ENCODE measurements at regions not wholly inside any gene's neighbourhood (a gene's known extent, or its start where the extent isn't known, plus 50 kb on each side); places are given as distances from the start of the nearest gene placed in this dataset.

- Histone ChIP-seq H3K27ac (ENCODE audit: low read depth in 1 of 3, low read length in 2 of 3) (no peak overlapping the region), H3K36me3 (ENCODE audit: control insufficient read depth in 3 of 3, insufficient read depth in 2 of 3, low read depth in 1 of 3, low read length in 3 of 3) (no peaks in the 10 kb centered on the region), H3K4me3 (ENCODE audit: low read depth in 1 of 3, low read length in 3 of 3) (no peak overlapping the region), H3K27me3 (ENCODE audit: control insufficient read depth in 3 of 3, insufficient read depth in 3 of 3, low read length in 3 of 3) (no peaks in the 10 kb centered on the region), H3K4me1 (ENCODE audit: control insufficient read depth in 3 of 3, insufficient read depth in 2 of 3, low read depth in 1 of 3, low read length in 2 of 3) (no peaks in the 10 kb centered on the region), H3K9me3 (ENCODE audit: control insufficient read depth in 2 of 2, insufficient read depth in 1 of 2, low read depth in 1 of 2, low read length in 1 of 2) (no peaks in the 10 kb centered on the region)
- DNase-seq = no peak
- 30 to 48% (median 44%) methylated on average over 3 of the region's 3 CpGs for WGBS, 3 donors
- no peak for FAIRE-seq
Observed at GRCh38 chrX:138287205-138287877, 424.2 kb downstream of the FGF13 start.

- Histone ChIP-seq H3K4me1 (ENCODE audit: control insufficient read depth in 3 of 3, insufficient read depth in 2 of 3, low read depth in 1 of 3, low read length in 2 of 3) (no peaks in the 10 kb centered on the region), H3K27ac (ENCODE audit: low read depth in 1 of 3, low read length in 2 of 3) (no peak overlapping the region), H3K36me3 (ENCODE audit: control insufficient read depth in 3 of 3, insufficient read depth in 2 of 3, low read depth in 1 of 3, low read length in 3 of 3) (no peaks in the 10 kb centered on the region), H3K4me3 (ENCODE audit: low read depth in 1 of 3, low read length in 3 of 3) (no peak overlapping the region), H3K9me3 (ENCODE audit: control insufficient read depth in 2 of 2, insufficient read depth in 1 of 2, low read depth in 1 of 2, low read length in 1 of 2) (no peaks in the 10 kb centered on the region), H3K27me3 (ENCODE audit: control insufficient read depth in 3 of 3, insufficient read depth in 3 of 3, low read length in 3 of 3) (no peaks in the 10 kb centered on the region)
- no peak for FAIRE-seq
- WGBS, 3 donors = 53 to 78% (median 62%) methylated on average over 5 of the region's 5 CpGs
- DNase-seq = no peak
Observed at GRCh38 chrX:138294951-138295350, 416.6 kb downstream of the FGF13 start.

GRCh38 chrX:138298268-138298667 is 413.2 kb downstream of the FGF13 start:
- Histone ChIP-seq H3K27ac (ENCODE audit: low read depth in 1 of 3, low read length in 2 of 3) (no peak overlapping the region), H3K9me3 (ENCODE audit: control insufficient read depth in 2 of 2, insufficient read depth in 1 of 2, low read depth in 1 of 2, low read length in 1 of 2) (no peaks in the 10 kb centered on the region), H3K36me3 (ENCODE audit: control insufficient read depth in 3 of 3, insufficient read depth in 2 of 3, low read depth in 1 of 3, low read length in 3 of 3) (no peaks in the 10 kb centered on the region), H3K4me1 (ENCODE audit: control insufficient read depth in 3 of 3, insufficient read depth in 2 of 3, low read depth in 1 of 3, low read length in 2 of 3) (no peaks in the 10 kb centered on the region), H3K4me3 (ENCODE audit: low read depth in 1 of 3, low read length in 3 of 3) (no peak overlapping the region), H3K27me3 (ENCODE audit: control insufficient read depth in 3 of 3, insufficient read depth in 3 of 3, low read length in 3 of 3) (no peaks in the 10 kb centered on the region)
- WGBS, 3 donors = 44 to 77% (median 65%) methylated on average over 3 of the region's 3 CpGs
- DNase-seq = no peak
- FAIRE-seq = no peak

GRCh38 chrX:138345801-138346200 is 365.7 kb downstream of the FGF13 start:
- no peak for FAIRE-seq
- H3K4me3 ChIP-seq (ENCODE audit: low read depth in 1 of 3, low read length in 3 of 3) = no peak overlapping the region

GRCh38 chrX:138349351-138349750 is 362.2 kb downstream of the FGF13 start:
- WGBS, 3 donors = 38 to 47% (median 43%) methylated on average over 3 of the region's 3 CpGs
- no peak overlapping the region for H3K4me3 ChIP-seq (ENCODE audit: low read depth in 1 of 3, low read length in 3 of 3)
- H3K9me3 ChIP-seq (ENCODE audit: control insufficient read depth in 2 of 2, insufficient read depth in 1 of 2, low read depth in 1 of 2, low read length in 1 of 2) = no peaks in the 10 kb centered on the region
- H3K4me1 ChIP-seq (ENCODE audit: control insufficient read depth in 3 of 3, insufficient read depth in 2 of 3, low read depth in 1 of 3, low read length in 2 of 3) = no peaks in the 10 kb centered on the region
- H3K27me3 ChIP-seq (ENCODE audit: control insufficient read depth in 3 of 3, insufficient read depth in 3 of 3, low read length in 3 of 3) = no peaks in the 10 kb centered on the region
- H3K27ac ChIP-seq (ENCODE audit: low read depth in 1 of 3, low read length in 2 of 3) = no peak overlapping the region
- H3K36me3 ChIP-seq (ENCODE audit: control insufficient read depth in 3 of 3, insufficient read depth in 2 of 3, low read depth in 1 of 3, low read length in 3 of 3) = no peaks in the 10 kb centered on the region
- FAIRE-seq (no peak), DNase-seq (no peak)

More at GRCh38 chrX:138345801-138346200, 365.7 kb downstream of the FGF13 start:
- no peaks in the 10 kb centered on the region for H3K27me3 ChIP-seq (ENCODE audit: control insufficient read depth in 3 of 3, insufficient read depth in 3 of 3, low read length in 3 of 3)
- no peaks in the 10 kb centered on the region for H3K9me3 ChIP-seq (ENCODE audit: control insufficient read depth in 2 of 2, insufficient read depth in 1 of 2, low read depth in 1 of 2, low read length in 1 of 2)
- H3K27ac ChIP-seq (ENCODE audit: low read depth in 1 of 3, low read length in 2 of 3) = no peak overlapping the region
- no peak for DNase-seq
- H3K4me1 ChIP-seq (ENCODE audit: control insufficient read depth in 3 of 3, insufficient read depth in 2 of 3, low read depth in 1 of 3, low read length in 2 of 3) = no peaks in the 10 kb centered on the region
- H3K36me3 ChIP-seq (ENCODE audit: control insufficient read depth in 3 of 3, insufficient read depth in 2 of 3, low read depth in 1 of 3, low read length in 3 of 3) = no peaks in the 10 kb centered on the region

GRCh38 chrX:138378876-138379275 is 332.6 kb downstream of the FGF13 start:
- H3K4me1 ChIP-seq (ENCODE audit: control insufficient read depth in 3 of 3, insufficient read depth in 2 of 3, low read depth in 1 of 3, low read length in 2 of 3) = no peaks in the 10 kb centered on the region
- H3K27ac ChIP-seq (ENCODE audit: low read depth in 1 of 3, low read length in 2 of 3) = no peak overlapping the region
- DNase-seq (no peak), FAIRE-seq (no peak)
- H3K36me3 ChIP-seq (ENCODE audit: control insufficient read depth in 3 of 3, insufficient read depth in 2 of 3, low read depth in 1 of 3, low read length in 3 of 3) = no peaks in the 10 kb centered on the region
- H3K9me3 ChIP-seq (ENCODE audit: control insufficient read depth in 2 of 2, insufficient read depth in 1 of 2, low read depth in 1 of 2, low read length in 1 of 2) = peaks cover 0 to 7% of the 10 kb centered on the region in 2 donors
- H3K27me3 ChIP-seq (ENCODE audit: control insufficient read depth in 3 of 3, insufficient read depth in 3 of 3, low read length in 3 of 3) = no peaks in the 10 kb centered on the region
- 73 to 97% (median 81%) methylated on average over 2 of the region's 2 CpGs for WGBS, 3 donors
- H3K4me3 ChIP-seq (ENCODE audit: low read depth in 1 of 3, low read length in 3 of 3) = no peak overlapping the region

- H3K27ac ChIP-seq (ENCODE audit: low read depth in 1 of 3, low read length in 2 of 3) = no peak overlapping the region
- H3K9me3 ChIP-seq (ENCODE audit: control insufficient read depth in 2 of 2, insufficient read depth in 1 of 2, low read depth in 1 of 2, low read length in 1 of 2) = no peaks in the 10 kb centered on the region
- H3K4me3 ChIP-seq (ENCODE audit: low read depth in 1 of 3, low read length in 3 of 3) = no peak overlapping the region
- no peaks in the 10 kb centered on the region for H3K36me3 ChIP-seq (ENCODE audit: control insufficient read depth in 3 of 3, insufficient read depth in 2 of 3, low read depth in 1 of 3, low read length in 3 of 3)
- 64 to 82% (median 66%) methylated on average over 3 of the region's 3 CpGs for WGBS, 3 donors
- DNase-seq (no peak), FAIRE-seq (no peak)
- no peaks in the 10 kb centered on the region for H3K4me1 ChIP-seq (ENCODE audit: control insufficient read depth in 3 of 3, insufficient read depth in 2 of 3, low read depth in 1 of 3, low read length in 2 of 3)
- H3K27me3 ChIP-seq (ENCODE audit: control insufficient read depth in 3 of 3, insufficient read depth in 3 of 3, low read length in 3 of 3) = no peaks in the 10 kb centered on the region
Observed at GRCh38 chrX:138408101-138408500, 303.4 kb downstream of the FGF13 start.

- no peaks in the 10 kb centered on the region for H3K36me3 ChIP-seq (ENCODE audit: control insufficient read depth in 3 of 3, insufficient read depth in 2 of 3, low read depth in 1 of 3, low read length in 3 of 3)
- H3K27me3 ChIP-seq (ENCODE audit: control insufficient read depth in 3 of 3, insufficient read depth in 3 of 3, low read length in 3 of 3) = no peaks in the 10 kb centered on the region
- no peaks in the 10 kb centered on the region for H3K9me3 ChIP-seq (ENCODE audit: control insufficient read depth in 2 of 2, insufficient read depth in 1 of 2, low read depth in 1 of 2, low read length in 1 of 2)
- FAIRE-seq (no peak), DNase-seq (no peak)
- H3K4me1 ChIP-seq (ENCODE audit: control insufficient read depth in 3 of 3, insufficient read depth in 2 of 3, low read depth in 1 of 3, low read length in 2 of 3) = no peaks in the 10 kb centered on the region
- 47 to 64% (median 52%) methylated on average over 2 of the region's 2 CpGs for WGBS, 3 donors
- no peak overlapping the region for H3K4me3 ChIP-seq (ENCODE audit: low read depth in 1 of 3, low read length in 3 of 3)
- H3K27ac ChIP-seq (ENCODE audit: low read depth in 1 of 3, low read length in 2 of 3) = no peak overlapping the region
Observed at GRCh38 chrX:138411048-138411447, 300.5 kb downstream of the FGF13 start.
